C4-2B (cell line): ENCODE measurements at regions not wholly inside any gene's neighbourhood (a gene's known extent, or its start where the extent isn't known, plus 50 kb on each side); places are given as distances from the start of the nearest gene placed in this dataset.

Source experiments
- CTCF ChIP-seq: fragments of 450-650 bp; conservative IDR thresholded peaks from 2 replicates; pipeline ENCODE4 v1.5.1; 2017; ENCODE audit warnings: mild to moderate bottlenecking
- ZFX ChIP-seq: fragments of 450-650 bp; IDR thresholded peaks from 2 replicates; pipeline ENCODE4 v1.6.1; 2017

GRCh38 chr5:74556631-74557595, 83.6 kb downstream of the ENC1 start:
- TF ChIP-seq CTCF (no peak), ZFX (no peak)
